ENCODE measurements at regions not wholly inside any gene's neighbourhood (a gene's known extent, or its start where the extent isn't known, plus 50 kb on each side); places are given as distances from the start of the nearest gene placed in this dataset.
"Not testable (repeated sequence)": the region's sequence is repeated elsewhere in the genome, so short reads cannot be mapped to it uniquely, and the experiment has no call there.

DNA sequence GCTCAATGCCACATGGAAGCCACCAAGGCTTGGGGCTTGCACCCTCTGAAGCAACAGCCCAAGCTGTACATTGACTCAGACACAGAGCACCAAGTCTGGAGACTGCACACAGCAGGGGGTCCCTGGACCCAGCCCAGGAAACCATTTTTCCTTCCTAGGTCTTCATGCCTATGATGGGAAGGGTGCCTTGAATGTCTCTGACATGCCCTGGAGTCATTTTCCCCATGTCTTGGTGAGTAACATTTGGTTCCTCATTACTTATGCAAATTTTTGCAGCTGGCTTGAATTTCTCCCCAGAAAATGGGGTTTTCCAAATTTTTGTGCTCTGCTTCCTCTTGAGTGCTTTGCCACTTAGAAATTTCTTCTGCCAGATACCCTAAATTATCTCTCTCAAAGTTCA lies 367.3 kb upstream of the NECTIN3 start:
- TF ChIP-seq, protein P1, sequence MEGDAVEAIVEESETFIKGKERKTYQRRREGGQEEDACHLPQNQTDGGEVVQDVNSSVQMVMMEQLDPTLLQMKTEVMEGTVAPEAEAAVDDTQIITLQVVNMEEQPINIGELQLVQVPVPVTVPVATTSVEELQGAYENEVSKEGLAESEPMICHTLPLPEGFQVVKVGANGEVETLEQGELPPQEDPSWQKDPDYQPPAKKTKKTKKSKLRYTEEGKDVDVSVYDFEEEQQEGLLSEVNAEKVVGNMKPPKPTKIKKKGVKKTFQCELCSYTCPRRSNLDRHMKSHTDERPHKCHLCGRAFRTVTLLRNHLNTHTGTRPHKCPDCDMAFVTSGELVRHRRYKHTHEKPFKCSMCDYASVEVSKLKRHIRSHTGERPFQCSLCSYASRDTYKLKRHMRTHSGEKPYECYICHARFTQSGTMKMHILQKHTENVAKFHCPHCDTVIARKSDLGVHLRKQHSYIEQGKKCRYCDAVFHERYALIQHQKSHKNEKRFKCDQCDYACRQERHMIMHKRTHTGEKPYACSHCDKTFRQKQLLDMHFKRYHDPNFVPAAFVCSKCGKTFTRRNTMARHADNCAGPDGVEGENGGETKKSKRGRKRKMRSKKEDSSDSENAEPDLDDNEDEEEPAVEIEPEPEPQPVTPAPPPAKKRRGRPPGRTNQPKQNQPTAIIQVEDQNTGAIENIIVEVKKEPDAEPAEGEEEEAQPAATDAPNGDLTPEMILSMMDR (IDR thresholded peaks at IDR 0.05), result not testable (repeated sequence)
- TF ChIP-seq POLR2A (IDR thresholded peaks at IDR 0.05), result not testable (repeated sequence)

All from Peyer's patch (tissue), 4 donors.